Gastroesophageal sphincter (tissue), 4 donors: ENCODE measurements at regions not wholly inside any gene's neighbourhood (a gene's known extent, or its start where the extent isn't known, plus 50 kb on each side); places are given as distances from the start of the nearest gene placed in this dataset.

Source experiments
- ATAC-seq: fragments of 150-250 bp; one replicate; pipeline ENCODE4 v1.9.1; 2016; ENCODE audit warnings: mild to moderate bottlenecking, moderate library complexity
- H3K27ac ChIP-seq, 4 donors: fragments of 200-600 bp; sonication (generic) in 3 of 4; 1 replicate in 3 of 4; 2 replicates in 1 of 4; pipeline ENCODE4 v1.5.1; 2016 to 2019
- H3K27me3 ChIP-seq: fragments of 200-600 bp; sonication (generic); one replicate; pipeline ENCODE4 v1.5.1; 2019
- H3K36me3 ChIP-seq, 2 donors: fragments of 200-600 bp; sonication (generic); one replicate each; pipeline ENCODE4 v1.5.1; 2019; ENCODE audit warnings: control low read depth in 1 of 2
- H3K4me1 ChIP-seq, 3 donors: fragments of 200-600 bp; sonication (generic); 1 replicate in 2 of 3; 2 replicates in 1 of 3; pipeline ENCODE4 v1.5.1; 2016 to 2019; ENCODE audit warnings: control low read depth in 2 of 3
- H3K4me3 ChIP-seq, 2 donors: fragments of 200-600 bp; sonication (generic); one replicate each; pipeline ENCODE4 v1.5.1; 2019; ENCODE audit warnings: mild to moderate bottlenecking in 1 of 2, moderate library complexity in 1 of 2
- H3K9me3 ChIP-seq, 3 donors: fragments of 200-600 bp; sonication (generic); one replicate each; pipeline ENCODE4 v1.5.1; 2017 to 2019; ENCODE audit warnings: control low read depth in 2 of 3
- EP300 ChIP-seq: sonication (generic); formaldehyde crosslinking; IDR thresholded peaks from one replicate; pipeline ENCODE4 v1.6.1; 2017; ENCODE audit warnings: antibody characterized with exemption, mild to moderate bottlenecking
- POLR2A ChIP-seq, 2 donors: fragments of 450-650 bp; IDR thresholded peaks; one replicate each; pipeline ENCODE4 v1.6.1; 2017; ENCODE audit warnings: antibody characterized with exemption in 2 of 2, mild to moderate bottlenecking in 2 of 2, moderate library complexity in 1 of 2
- POLR2AphosphoS5 ChIP-seq: sonication (generic); formaldehyde crosslinking; IDR thresholded peaks from one replicate; pipeline ENCODE4 v1.6.1; 2017; ENCODE audit warnings: antibody characterized with exemption
- WGBS, 2 donors: methylation state at CpG; one replicate each; pipeline ENCODE4 v1.1.5; 2018; ENCODE audit warnings: low coverage in 1 of 2; 5-methylcytosine and 5-hydroxymethylcytosine counted together
- TF ChIP-seq, protein P1 (sequence below), 4 experiments: fragments of 200-600 bp in 2 of 4; fragments of 450-650 bp in 2 of 4; sonication (generic) in 1 of 4; IDR thresholded peaks; one replicate each; pipeline ENCODE4 v1.5.1; 2017 to 2019; ENCODE audit warnings: antibody characterized with exemption in 4 of 4, mild to moderate bottlenecking in 2 of 4, moderate library complexity in 2 of 4

GRCh38 chr1:217029281-217030157 is 306.3 kb upstream of the ESRRG start:
- peak overlapping the region in 1 of 2 donors; percentile 19 for H3K4me3 ChIP-seq
- 21 to 23% methylated on average over 12 to 13 of the region's 13 CpGs for WGBS, 2 donors
- peaks cover 3 to 23% (median 5%) of the 10 kb centered on the region in 3 donors for H3K4me1 ChIP-seq
- H3K36me3 ChIP-seq: no peaks in the 10 kb centered on the region
- no peaks in the 10 kb centered on the region for H3K9me3 ChIP-seq
- peak overlapping the region; percentile 51 to 79 (median 62) for H3K27ac ChIP-seq
- no peaks in the 10 kb centered on the region for H3K27me3 ChIP-seq
- ATAC-seq: peak; percentile 90
- TF ChIP-seq EP300 (no peak), POLR2AphosphoS5 (peak; percentile 61)

- ATAC-seq: no peak
- no peak overlapping the region for H3K4me3 ChIP-seq
- no peaks in the 10 kb centered on the region for H3K36me3 ChIP-seq
- H3K9me3 ChIP-seq: no peaks in the 10 kb centered on the region
- H3K27me3 ChIP-seq: no peaks in the 10 kb centered on the region
- WGBS, 2 donors: 87 to 90% methylated on average over 4 of the region's 4 CpGs
- peaks cover 3 to 26% (median 6%) of the 10 kb centered on the region in 3 donors for H3K4me1 ChIP-seq
- TF ChIP-seq EP300 (no peak), POLR2AphosphoS5 (no peak), POLR2A (IDR thresholded peaks at IDR 0.05) (no peak)
- TF ChIP-seq, protein P1, sequence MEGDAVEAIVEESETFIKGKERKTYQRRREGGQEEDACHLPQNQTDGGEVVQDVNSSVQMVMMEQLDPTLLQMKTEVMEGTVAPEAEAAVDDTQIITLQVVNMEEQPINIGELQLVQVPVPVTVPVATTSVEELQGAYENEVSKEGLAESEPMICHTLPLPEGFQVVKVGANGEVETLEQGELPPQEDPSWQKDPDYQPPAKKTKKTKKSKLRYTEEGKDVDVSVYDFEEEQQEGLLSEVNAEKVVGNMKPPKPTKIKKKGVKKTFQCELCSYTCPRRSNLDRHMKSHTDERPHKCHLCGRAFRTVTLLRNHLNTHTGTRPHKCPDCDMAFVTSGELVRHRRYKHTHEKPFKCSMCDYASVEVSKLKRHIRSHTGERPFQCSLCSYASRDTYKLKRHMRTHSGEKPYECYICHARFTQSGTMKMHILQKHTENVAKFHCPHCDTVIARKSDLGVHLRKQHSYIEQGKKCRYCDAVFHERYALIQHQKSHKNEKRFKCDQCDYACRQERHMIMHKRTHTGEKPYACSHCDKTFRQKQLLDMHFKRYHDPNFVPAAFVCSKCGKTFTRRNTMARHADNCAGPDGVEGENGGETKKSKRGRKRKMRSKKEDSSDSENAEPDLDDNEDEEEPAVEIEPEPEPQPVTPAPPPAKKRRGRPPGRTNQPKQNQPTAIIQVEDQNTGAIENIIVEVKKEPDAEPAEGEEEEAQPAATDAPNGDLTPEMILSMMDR (IDR thresholded peaks at IDR 0.05): no peak
- no peak overlapping the region for H3K27ac ChIP-seq
Observed at GRCh38 chr1:217027403-217028080, 304.3 kb upstream of the ESRRG start.

DNA sequence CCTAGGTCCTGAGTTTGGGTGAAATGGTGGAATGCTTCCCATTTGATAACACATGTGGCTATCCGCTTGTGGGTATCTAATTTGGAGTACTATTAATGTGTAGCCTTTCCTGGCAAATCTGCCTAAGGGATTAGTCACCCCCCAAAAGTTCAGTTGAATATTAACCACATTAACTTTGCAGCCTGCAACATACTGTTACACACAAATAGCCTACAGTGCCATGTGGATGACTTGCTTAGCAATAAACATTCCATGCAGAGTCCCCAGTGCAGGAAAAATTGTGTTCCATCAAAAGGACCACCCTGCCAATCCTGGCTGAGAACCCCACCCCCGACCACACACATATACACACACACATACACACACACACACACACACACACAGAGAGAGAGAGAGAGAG is 303.3 kb upstream of the ESRRG start:
- Histone ChIP-seq H3K4me3 (no peak overlapping the region), H3K27ac (no peak overlapping the region), H3K27me3 (no peaks in the 10 kb centered on the region), H3K36me3 (no peaks in the 10 kb centered on the region), H3K9me3 (no peaks in the 10 kb centered on the region), H3K4me1 (peaks cover 6 to 36% (median 12%) of the 10 kb centered on the region in 3 donors)
- TF ChIP-seq, protein P1 (IDR thresholded peaks at IDR 0.05): no peak
- TF ChIP-seq POLR2AphosphoS5: no peak
- TF ChIP-seq POLR2A (IDR thresholded peaks at IDR 0.05): no peak
- TF ChIP-seq EP300: no peak
- 100% methylated on average over 1 of the region's 2 CpGs for WGBS, 2 donors
- ATAC-seq: no peak

DNA sequence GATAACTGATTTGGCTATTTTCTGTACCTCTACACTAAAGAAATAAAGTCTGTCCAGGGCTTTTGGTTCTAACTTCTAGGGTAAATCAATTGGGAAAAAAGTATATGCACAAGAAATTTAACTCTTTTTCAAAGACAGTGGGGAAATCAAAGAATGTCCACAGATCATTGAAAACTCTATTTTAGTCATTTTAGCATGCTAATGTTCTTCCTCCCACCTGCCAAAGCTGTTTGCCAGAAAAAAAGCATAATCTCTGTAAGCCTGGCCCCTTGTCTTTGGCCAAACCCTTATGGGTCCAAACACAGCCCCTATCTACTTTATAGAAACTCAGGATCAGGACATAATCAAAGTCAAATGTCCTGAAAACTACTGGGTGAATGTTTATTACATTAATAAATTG is 302.2 kb upstream of the ESRRG start:
- Histone ChIP-seq H3K4me3 (no peak overlapping the region), H3K36me3 (no peaks in the 10 kb centered on the region), H3K4me1 (peaks cover 6 to 39% (median 12%) of the 10 kb centered on the region in 3 donors), H3K27ac (no peak overlapping the region), H3K27me3 (no peaks in the 10 kb centered on the region), H3K9me3 (no peaks in the 10 kb centered on the region)
- ATAC-seq: no peak
- TF ChIP-seq POLR2A (IDR thresholded peaks at IDR 0.05) (no peak), POLR2AphosphoS5 (no peak), EP300 (no peak)
- TF ChIP-seq, protein P1 (IDR thresholded peaks at IDR 0.05): no peak

GRCh38 chr1:217024911-217025310 is 301.7 kb upstream of the ESRRG start:
- Histone ChIP-seq H3K27me3 (no peaks in the 10 kb centered on the region), H3K36me3 (no peaks in the 10 kb centered on the region), H3K4me3 (no peak overlapping the region), H3K27ac (no peak overlapping the region), H3K4me1 (peaks cover 6 to 34% (median 12%) of the 10 kb centered on the region in 3 donors), H3K9me3 (no peaks in the 10 kb centered on the region)
- no peak for TF ChIP-seq POLR2A (IDR thresholded peaks at IDR 0.05)
- TF ChIP-seq EP300: no peak
- TF ChIP-seq, protein P1 (IDR thresholded peaks at IDR 0.05): no peak
- no peak for TF ChIP-seq POLR2AphosphoS5
- WGBS, 2 donors: 81 to 86% methylated on average over 1 to 4 of the region's 4 CpGs
- no peak for ATAC-seq
